ENCODE measurements at regions not wholly inside any gene's neighbourhood (a gene's known extent, or its start where the extent isn't known, plus 50 kb on each side); places are given as distances from the start of the nearest gene placed in this dataset.

DNA sequence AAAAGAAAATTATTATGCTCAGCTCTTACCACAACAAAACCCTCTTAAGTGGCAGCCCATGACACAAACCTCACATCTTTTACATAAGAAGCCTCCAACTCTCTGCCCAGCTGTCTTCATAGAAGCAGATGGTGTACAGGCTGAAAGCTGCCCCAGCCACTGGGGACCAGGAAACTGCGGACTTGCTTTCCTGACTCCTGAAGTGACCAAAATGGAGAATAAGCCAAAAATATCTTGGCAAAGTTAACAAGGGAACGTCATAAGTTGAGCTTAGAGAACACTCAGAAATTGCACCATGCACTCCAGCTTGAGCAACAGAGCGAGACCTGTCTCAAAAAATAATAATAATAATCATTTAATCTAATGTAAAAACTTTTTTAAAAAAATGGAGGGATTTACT is 160.3 kb upstream of the CDYL start:
- H3K36me3 ChIP-seq (ENCODE audit: control insufficient read depth, insufficient read depth, low read length), result no peaks in the 10 kb centered on the region
- intact Hi-C loops (cut with micrococcal nuclease; ENCODE audit: unreplicated experiment) (no loop called here), in situ Hi-C loops (cut with HindIII; ENCODE audit: low pct_unique_long_range_greater_than_20kb, low sequenced_read_pairs) (no loop called here)
- ChIA-PET CTCF (no interaction called here), POLR2A (interaction anchor here (0.6 kb wide), 1 partner anchor 228 kb away, joined by 3 read pairs; no protein-coding TSS in a partner anchor)
- TF ChIP-seq CTCF (IDR thresholded peaks at IDR 0.05), result no peak
- H3K27ac ChIP-seq (ENCODE audit: low read length), result no peak overlapping the region
- H3K4me3 ChIP-seq (ENCODE audit: low read depth in 2 of 2, low read length in 2 of 2), result no peak overlapping the region
- no peak for ATAC-seq
- DNase-seq (ENCODE audit: low read depth, low spot score), result no peak
- H3K9me3 ChIP-seq (ENCODE audit: control insufficient read depth, insufficient read depth, low read depth, low read length), result no peaks in the 10 kb centered on the region
- no peaks in the 10 kb centered on the region for H3K4me1 ChIP-seq (ENCODE audit: control insufficient read depth, insufficient read depth, low read length)
- no TSS peak for BruUV-seq (replicated peaks)
- H3K27me3 ChIP-seq (ENCODE audit: control insufficient read depth, insufficient read depth, low read length), result no peaks in the 10 kb centered on the region

GRCh38 chr6:4615231-4615630 is 161.0 kb upstream of the CDYL start:
- ATAC-seq, result no peak
- POLR2A ChIA-PET, result no interaction called here

DNA sequence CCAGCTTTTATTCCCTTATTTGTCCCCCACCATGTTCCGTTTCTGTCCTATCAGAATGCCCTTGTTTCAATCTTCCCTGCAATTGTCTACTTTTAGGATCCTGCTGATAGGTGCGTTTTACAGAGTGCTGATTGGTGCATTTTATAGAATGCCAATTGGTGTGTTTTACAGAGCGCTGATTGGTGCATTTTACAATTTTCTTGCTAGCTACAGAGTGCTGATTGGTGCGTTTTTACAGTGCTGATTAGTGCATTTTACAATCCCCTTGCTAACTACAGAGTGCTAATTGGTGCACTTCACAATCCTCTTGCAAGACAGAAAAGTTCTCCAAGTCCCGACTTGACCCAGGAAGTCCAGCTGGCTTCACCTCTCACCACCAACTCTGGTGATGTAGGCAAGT is 161.6 kb upstream of the CDYL start:
- H3K4me1 ChIP-seq (ENCODE audit: control insufficient read depth, insufficient read depth, low read length), result no peaks in the 10 kb centered on the region
- H3K27ac ChIP-seq (ENCODE audit: low read length), result no peak overlapping the region
- CTCF ChIA-PET, result no interaction called here
- in situ Hi-C loops (cut with HindIII; ENCODE audit: low pct_unique_long_range_greater_than_20kb, low sequenced_read_pairs) (no loop called here), intact Hi-C loops (cut with micrococcal nuclease; ENCODE audit: unreplicated experiment) (no loop called here)
- no peaks in the 10 kb centered on the region for H3K36me3 ChIP-seq (ENCODE audit: control insufficient read depth, insufficient read depth, low read length)
- no TSS peak for BruUV-seq (replicated peaks)
- no peaks in the 10 kb centered on the region for H3K9me3 ChIP-seq (ENCODE audit: control insufficient read depth, insufficient read depth, low read depth, low read length)
- no peak overlapping the region for H3K4me3 ChIP-seq (ENCODE audit: low read depth in 2 of 2, low read length in 2 of 2)
- POLR2A ChIA-PET, result no interaction called here
- TF ChIP-seq TCF7L2 (IDR thresholded peaks at IDR 0.05; ENCODE audit: low read depth, low read length) (no peak), CTCF (IDR thresholded peaks at IDR 0.05) (no peak), SIN3A (IDR thresholded peaks at IDR 0.05; ENCODE audit: borderline replicate concordance, insufficient read depth, low read depth, low read length) (no peak), REST (IDR thresholded peaks at IDR 0.05; ENCODE audit: insufficient read depth in 1 of 2, low read depth in 2 of 2, low read length in 1 of 2) (no peak), POLR2AphosphoS5 (IDR thresholded peaks at IDR 0.05; ENCODE audit: low read depth, low read length) (no peak)
- no peak for DNase-seq (ENCODE audit: low read depth, low spot score)
- no peaks in the 10 kb centered on the region for H3K27me3 ChIP-seq (ENCODE audit: control insufficient read depth, insufficient read depth, low read length)
- ATAC-seq, result no peak

More at GRCh38 chr6:4615231-4615630, 161.0 kb upstream of the CDYL start:
- in situ Hi-C loops (cut with HindIII; ENCODE audit: low pct_unique_long_range_greater_than_20kb, low sequenced_read_pairs), result no loop called here
- DNase-seq (ENCODE audit: low read depth, low spot score), result no peak
- no peak overlapping the region for H3K4me3 ChIP-seq (ENCODE audit: low read depth in 2 of 2, low read length in 2 of 2)
- CTCF ChIA-PET, result no interaction called here
- no peaks in the 10 kb centered on the region for H3K4me1 ChIP-seq (ENCODE audit: control insufficient read depth, insufficient read depth, low read length)
- no peaks in the 10 kb centered on the region for H3K36me3 ChIP-seq (ENCODE audit: control insufficient read depth, insufficient read depth, low read length)
- no peaks in the 10 kb centered on the region for H3K27me3 ChIP-seq (ENCODE audit: control insufficient read depth, insufficient read depth, low read length)
- H3K27ac ChIP-seq (ENCODE audit: low read length), result no peak overlapping the region
- intact Hi-C loops (cut with micrococcal nuclease; ENCODE audit: unreplicated experiment), result no loop called here
- no peak for TF ChIP-seq CTCF (IDR thresholded peaks at IDR 0.05)
- BruUV-seq (replicated peaks), result no TSS peak
- H3K9me3 ChIP-seq (ENCODE audit: control insufficient read depth, insufficient read depth, low read depth, low read length), result no peaks in the 10 kb centered on the region

Measured in Panc1 (cell line).